Renal cortical epithelial cell (primary cell): ENCODE measurements at regions not wholly inside any gene's neighbourhood (a gene's known extent, or its start where the extent isn't known, plus 50 kb on each side); places are given as distances from the start of the nearest gene placed in this dataset.
"Not testable (repeated sequence)": the region's sequence is repeated elsewhere in the genome, so short reads cannot be mapped to it uniquely, and the experiment has no call there.

Experiments
- DNase-seq: peaks from one replicate; pipeline ENCODE4 v3.0.0-alpha.2; 2011; ENCODE audit warnings: low read depth

GRCh38 chr9:100811643-100812042 is 216.9 kb upstream of the PLPPR1 start:
- DNase-seq: no peak

- no peak for DNase-seq
These were observed 214.7 kb upstream of the PLPPR1 start for GRCh38 chr9:100813871-100814270.

- no peak for DNase-seq
These were observed 208.5 kb upstream of the PLPPR1 start for GRCh38 chr9:100819980-100820379.

GRCh38 chr9:100833035-100833434 is 195.5 kb upstream of the PLPPR1 start:
- not testable (repeated sequence) for DNase-seq

- no peak for DNase-seq
These were observed 189.7 kb upstream of the PLPPR1 start for GRCh38 chr9:100838857-100839256.

- DNase-seq: peak; percentile 46
These were observed 179.8 kb upstream of the PLPPR1 start for GRCh38 chr9:100848726-100849125.

GRCh38 chr9:100852088-100852487 is 176.4 kb upstream of the PLPPR1 start:
- DNase-seq: no peak

GRCh38 chr9:100856238-100856637 is 172.3 kb upstream of the PLPPR1 start:
- DNase-seq: peak; percentile 48

GRCh38 chr9:100865111-100865510 is 163.4 kb upstream of the PLPPR1 start:
- no peak for DNase-seq

- no peak for DNase-seq
These were observed 162.9 kb upstream of the PLPPR1 start for GRCh38 chr9:100865648-100866047.

- DNase-seq: peak; percentile 67
These were observed 159.2 kb upstream of the PLPPR1 start for GRCh38 chr9:100869326-100869725.

- DNase-seq: no peak
These were observed 148.6 kb upstream of the PLPPR1 start for GRCh38 chr9:100879884-100880283.

- no peak for DNase-seq
These were observed 148.2 kb upstream of the PLPPR1 start for GRCh38 chr9:100880284-100880683.

GRCh38 chr9:100884518-100884917 is 144.0 kb upstream of the PLPPR1 start:
- no peak for DNase-seq

GRCh38 chr9:100890321-100890720 is 138.2 kb upstream of the PLPPR1 start:
- DNase-seq: no peak

- no peak for DNase-seq
These were observed 117.3 kb upstream of the PLPPR1 start for GRCh38 chr9:100911273-100911672.

- DNase-seq: no peak
These were observed 115.3 kb upstream of the PLPPR1 start for GRCh38 chr9:100913257-100913656.

- DNase-seq: no peak
These were observed 114.3 kb upstream of the PLPPR1 start for GRCh38 chr9:100914266-100914665.

GRCh38 chr9:100919506-100919905 is 109.0 kb upstream of the PLPPR1 start:
- no peak for DNase-seq

GRCh38 chr9:100926366-100926765 is 102.2 kb upstream of the PLPPR1 start:
- no peak for DNase-seq

GRCh38 chr9:100927763-100928162 is 100.8 kb upstream of the PLPPR1 start:
- no peak for DNase-seq

- DNase-seq: peak; percentile 33
These were observed 94.9 kb upstream of the PLPPR1 start for GRCh38 chr9:100933656-100934055.

- DNase-seq: no peak
These were observed 91.1 kb upstream of the PLPPR1 start for GRCh38 chr9:100937382-100937781.

GRCh38 chr9:100938507-100938906 is 90.0 kb upstream of the PLPPR1 start:
- peak; percentile 22 for DNase-seq

- peak; percentile 13 for DNase-seq
These were observed 88.9 kb upstream of the PLPPR1 start for GRCh38 chr9:100939636-100940035.
